IMR-90 (cell line): ENCODE measurements at regions not wholly inside any gene's neighbourhood (a gene's known extent, or its start where the extent isn't known, plus 50 kb on each side); places are given as distances from the start of the nearest gene placed in this dataset.

ENCODE experiments used
- ATAC-seq: fragments of 200-7000 bp; cut with Tn5 transposase; 2 replicates; pipeline ENCODE4 v1.9.1; 2020; ENCODE audit warnings: low read depth, mild to moderate bottlenecking, moderate library complexity
- BruUV-seq: library from RNA; stranded (reverse); fragments of 400-500 nt; replicated peaks from 2 replicates; lab custom pipeline; 2021; lab: Mats Ljungman, UMichigan
- CTCF ChIA-PET: fragments of 300-600 bp; formaldehyde crosslinking; extraction: SDS; loops from one replicate; lab custom pipeline; 2021; ENCODE audit warnings: antibody characterized with exemption; lab: Yijun Ruan, JAX
- POLR2A ChIA-PET: fragments of 300-600 bp; sonication (Branson Sonifier 250); formaldehyde crosslinking; loops from one replicate; lab custom pipeline; 2022; ENCODE audit warnings: antibody characterized with exemption; ENCODE audit not compliant: unreplicated experiment; lab: Charles Lee
- DNase-seq: peaks from one replicate; pipeline ENCODE4 v3.0.0; 2013
- H2AFZ ChIP-seq: replicated peaks from 2 replicates; pipeline ENCODE3; 2013; ENCODE audit warnings: low read length, mild to moderate bottlenecking; ENCODE audit not compliant: poor library complexity
- H2AK5ac ChIP-seq: 2 replicates; pipeline ENCODE4 v1.6.1; 2013; ENCODE audit warnings: low read depth, low read length, inconsistent platforms
- H2AK9ac ChIP-seq: replicated peaks from 2 replicates; pipeline ENCODE3; 2013; ENCODE audit warnings: mild to moderate bottlenecking, low read depth, low read length, moderate library complexity; ENCODE audit not compliant: poor library complexity
- H2BK120ac ChIP-seq: 2 replicates; pipeline ENCODE4 v1.6.1; 2013; ENCODE audit warnings: low read depth, low read length, inconsistent platforms
- H2BK15ac ChIP-seq: 3 replicates; pipeline ENCODE4 v1.6.1; 2013; ENCODE audit warnings: low read depth, low read length, inconsistent platforms
- H2BK20ac ChIP-seq: 2 replicates; pipeline ENCODE4 v1.6.1; 2013; ENCODE audit warnings: low read depth, mild to moderate bottlenecking, inconsistent platforms, low read length, moderate library complexity
- H2BK5ac ChIP-seq: 2 replicates; pipeline ENCODE4 v1.6.1; 2013; ENCODE audit warnings: mild to moderate bottlenecking, low read depth, low read length, inconsistent platforms; ENCODE audit not compliant: poor library complexity, severe bottlenecking
- H3K14ac ChIP-seq: replicated peaks from 2 replicates; pipeline ENCODE4 v1.6.1; 2013; ENCODE audit warnings: low read depth, low read length, inconsistent platforms
- H3K18ac ChIP-seq: 2 replicates; pipeline ENCODE4 v1.6.1; 2013; ENCODE audit warnings: low read depth, low read length, control low read depth
- H3K23ac ChIP-seq: 2 replicates; pipeline ENCODE4 v1.6.1; 2013; ENCODE audit warnings: low read depth, low read length, inconsistent platforms
- H3K27ac ChIP-seq: 2 replicates; pipeline ENCODE4 v1.5.1; 2013; ENCODE audit warnings: mild to moderate bottlenecking, control low read depth, low read length; ENCODE audit not compliant: insufficient read depth
- H3K27me3 ChIP-seq: 2 replicates; pipeline ENCODE4 v1.6.1; 2013; ENCODE audit warnings: low read length; ENCODE audit not compliant: control insufficient read depth, insufficient read depth
- H3K36me3 ChIP-seq: 2 replicates; pipeline ENCODE4 v1.6.1; 2013; ENCODE audit warnings: low read length, mixed read lengths; ENCODE audit not compliant: control insufficient read depth, insufficient read depth
- H3K4ac ChIP-seq: 2 replicates; pipeline ENCODE4 v1.6.1; 2013; ENCODE audit warnings: low read depth, low read length, inconsistent platforms
- H3K4me1 ChIP-seq: 2 replicates; pipeline ENCODE4 v1.6.1; 2013; ENCODE audit warnings: low read length, mixed read lengths; ENCODE audit not compliant: control insufficient read depth, insufficient read depth
- H3K4me2 ChIP-seq: 2 replicates; pipeline ENCODE4 v1.6.1; 2013; ENCODE audit warnings: low read depth, mild to moderate bottlenecking, control low read depth, low read length, moderate library complexity
- H3K4me3 ChIP-seq: 2 replicates; pipeline ENCODE4 v1.5.1; 2013; ENCODE audit warnings: low read depth, mild to moderate bottlenecking, control low read depth, low read length, moderate library complexity; ENCODE audit not compliant: insufficient read depth
- H3K56ac ChIP-seq: 2 replicates; pipeline ENCODE4 v1.6.1; 2013; ENCODE audit warnings: low read length, inconsistent platforms; ENCODE audit not compliant: insufficient read depth; ENCODE audit errors: extremely low read depth
- H3K79me1 ChIP-seq, 2 experiments: 2 replicates each; pipeline ENCODE4 v1.6.1; 2013; ENCODE audit warnings: low read length in 2 of 2, inconsistent platforms in 1 of 2, low read depth in 1 of 2
- H3K9ac ChIP-seq: 2 replicates; pipeline ENCODE4 v1.6.1; 2013; ENCODE audit warnings: low read depth, low read length, control low read depth
- H3K9me1 ChIP-seq: 2 replicates; pipeline ENCODE4 v1.6.1; 2013; ENCODE audit warnings: low read length, inconsistent platforms; ENCODE audit not compliant: insufficient read depth
- H3K9me3 ChIP-seq: 2 replicates; pipeline ENCODE4 v1.6.1; 2013; ENCODE audit warnings: low read length; ENCODE audit not compliant: control insufficient read depth, insufficient read depth
- H4K20me1 ChIP-seq: 2 replicates; pipeline ENCODE4 v1.6.1; 2013; ENCODE audit warnings: low read length, inconsistent platforms; ENCODE audit not compliant: insufficient read depth
- H4K5ac ChIP-seq: 2 replicates; pipeline ENCODE4 v1.6.1; 2013; ENCODE audit warnings: mild to moderate bottlenecking, low read depth, low read length, control low read depth
- H4K8ac ChIP-seq, 2 experiments: 2 replicates each; pipeline ENCODE4 v1.6.1; 2013; ENCODE audit warnings: low read depth in 2 of 2, low read length in 2 of 2, control low read depth in 1 of 2, inconsistent platforms in 1 of 2
- H4K91ac ChIP-seq: 2 replicates; pipeline ENCODE4 v1.6.1; 2013; ENCODE audit warnings: low read depth, low read length, inconsistent platforms; ENCODE audit not compliant: insufficient read depth
- MAFK ChIP-seq: IDR thresholded peaks from 2 replicates; pipeline ENCODE4 v1.6.1; 2012; ENCODE audit warnings: low read depth, low read length, improper control_type of control experiment
- MAZ ChIP-seq: IDR thresholded peaks from 2 replicates; pipeline ENCODE4 v1.6.1; 2012; ENCODE audit warnings: low read depth, mild to moderate bottlenecking, low read length, improper control_type of control experiment, moderate library complexity, borderline replicate concordance
- MXI1 ChIP-seq: IDR thresholded peaks from 2 replicates; pipeline ENCODE4 v1.6.1; 2012; ENCODE audit warnings: low read depth, mild to moderate bottlenecking, low read length, moderate library complexity, borderline replicate concordance
- RAD21 ChIP-seq: IDR thresholded peaks from 2 replicates; pipeline ENCODE4 v1.6.1; 2012; ENCODE audit warnings: low read length, improper control_type of control experiment
- WGBS, 2 experiments: methylation state at CpG; one replicate each; pipeline versions ENCODE4 v1.1.5 to v1.1.7; 2013; ENCODE audit warnings: missing lambda C conversion rate in 2 of 2; ENCODE audit not compliant: insufficient read length in 1 of 2; ENCODE audit errors: extremely low coverage in 2 of 2; 5-methylcytosine and 5-hydroxymethylcytosine counted together
- dilution Hi-C: fragments of 300-500 bp; cut with HindIII; formaldehyde crosslinking; loops from one replicate; pipeline ENCODE4 v1.14.3; 2018; ENCODE audit warnings: low sequenced_read_pairs; ENCODE audit not compliant: unreplicated experiment
- in situ Hi-C: fragments of 300-500 bp; cut with MboI; formaldehyde crosslinking; loops from 3 replicates; pipeline ENCODE4 v1.14.3; 2019; ENCODE audit warnings: low sequenced_read_pairs, inconsistent platforms, mixed read lengths
- intact Hi-C: fragments of 100-400 bp; cut with micrococcal nuclease; formaldehyde crosslinking; loops from 2 replicates; pipeline ENCODE4 v1.10.0; 2022

- Histone ChIP-seq H2BK120ac (no peak overlapping the region), H4K5ac (no peak overlapping the region), H2BK5ac (no peak overlapping the region), H3K9me1 (no peaks in the 10 kb centered on the region), H3K79me1 (no peaks in the 10 kb centered on the region), H3K4me3 (no peak overlapping the region), H3K9ac (no peak overlapping the region), H3K56ac (no peak overlapping the region), H2BK20ac (no peak overlapping the region), H3K36me3 (no peaks in the 10 kb centered on the region), H2AFZ (no peak overlapping the region), H3K4ac (no peak overlapping the region), H4K20me1 (no peaks in the 10 kb centered on the region), H3K27me3 (no peaks in the 10 kb centered on the region), H3K18ac (no peak overlapping the region), H2BK15ac (no peak overlapping the region), H3K9me3 (peaks cover 12% of the 10 kb centered on the region), H3K4me2 (no peak overlapping the region), H3K14ac (no peak overlapping the region), H2AK5ac (no peak overlapping the region), H3K4me1 (no peaks in the 10 kb centered on the region), H2AK9ac (no peak overlapping the region), H4K91ac (no peak overlapping the region), H3K27ac (no peak overlapping the region), H4K8ac (no peak overlapping the region), H3K23ac (no peak overlapping the region)
- CTCF ChIA-PET: no interaction called here
- no peak for ATAC-seq
- TF ChIP-seq MAFK (no peak), MAZ (no peak), RAD21 (no peak), MXI1 (no peak)
- no peak for DNase-seq
- BruUV-seq: no TSS peak
- in situ Hi-C loops: no loop called here
- dilution Hi-C loops: no loop called here
- intact Hi-C loops: no loop called here
- WGBS, 2 experiments: 62% methylated on average over 4 of the region's 7 CpGs; no CpG with 5 or more reads in 1 of the 2 experiments
- POLR2A ChIA-PET: no interaction called here
These were observed 164.2 kb downstream of the CDH19 start for GRCh38 chr18:66439670-66440069.
